K562 (cell line): ENCODE measurements at regions not wholly inside any gene's neighbourhood (a gene's known extent, or its start where the extent isn't known, plus 50 kb on each side); places are given as distances from the start of the nearest gene placed in this dataset.
"Not testable (repeated sequence)": the region's sequence is repeated elsewhere in the genome, so short reads cannot be mapped to it uniquely, and the experiment has no call there.

ENCODE experiments used
- ASH1L ChIP-seq: fragments of 450-650 bp; IDR thresholded peaks from 2 replicates; pipeline ENCODE4 v1.6.1; 2018; ENCODE audit warnings: borderline replicate concordance, mild to moderate bottlenecking, low read depth; ENCODE audit not compliant: partially characterized antibody
- CBX5 ChIP-seq: IDR thresholded peaks from 2 replicates; pipeline ENCODE4 v1.6.1; 2014; ENCODE audit warnings: low read depth, borderline replicate concordance
- CEBPZ ChIP-seq: fragments of 150-350 bp; IDR thresholded peaks from 2 replicates; pipeline ENCODE4 v1.6.1; 2014; ENCODE audit warnings: low read depth, mild to moderate bottlenecking, low read length, borderline replicate concordance
- EP300 ChIP-seq: IDR thresholded peaks from 2 replicates; pipeline ENCODE4 v1.6.1; 2012; ENCODE audit warnings: low read length, improper control_type of control experiment
- EZH2 ChIP-seq: IDR thresholded peaks from 2 replicates; pipeline ENCODE4 v1.6.1; 2012; ENCODE audit warnings: low read depth, mild to moderate bottlenecking, inconsistent platforms, low read length, borderline replicate concordance
- FOXP1 ChIP-seq: sonication (generic); formaldehyde crosslinking; IDR thresholded peaks from 2 replicates; pipeline ENCODE4 v1.8.0; 2022; ENCODE audit warnings: mild to moderate bottlenecking, missing genetic modification reagents
- POLR2A ChIP-seq: fragments of 450-650 bp; conservative IDR thresholded peaks from 2 replicates; pipeline ENCODE4 v1.6.1; 2016

GRCh38 chr7:6955385-6955784, 129.3 kb upstream of the CCZ1B start:
- TF ChIP-seq EZH2, CEBPZ, EP300, CBX5, ASH1L, FOXP1, POLR2A: not testable (repeated sequence)
